SU-DHL-6 (cell line): ENCODE measurements at regions not wholly inside any gene's neighbourhood (a gene's known extent, or its start where the extent isn't known, plus 50 kb on each side); places are given as distances from the start of the nearest gene placed in this dataset.

ENCODE experiments used
- H2AFZ ChIP-seq: fragments of 200-600 bp; sonication (generic); 2 replicates; pipeline ENCODE4 v1.6.1; 2014; ENCODE audit warnings: low read depth, mild to moderate bottlenecking, moderate library complexity, mixed read lengths, antibody characterized with exemption, low read length; ENCODE audit not compliant: severe bottlenecking
- H3F3A ChIP-seq: fragments of 200-600 bp; shearing (Covaris generic); 2 replicates; pipeline ENCODE4 v1.6.0; 2016; ENCODE audit warnings: antibody characterized with exemption, mild to moderate bottlenecking; ENCODE audit not compliant: insufficient read depth
- H3K27ac ChIP-seq: fragments of 200-600 bp; sonication (generic); 2 replicates; pipeline ENCODE4 v1.5.1; 2016; ENCODE audit warnings: low read depth, mild to moderate bottlenecking, low read length, moderate library complexity, mixed read lengths
- H3K27me3 ChIP-seq: fragments of 200-600 bp; sonication (generic), shearing (Covaris generic); 2 replicates; pipeline ENCODE4 v1.6.0; 2014; ENCODE audit warnings: mild to moderate bottlenecking, low read length
- H3K36me3 ChIP-seq: fragments of 200-600 bp; sonication (generic); 2 replicates; pipeline ENCODE4 v1.6.1; 2014; ENCODE audit warnings: mild to moderate bottlenecking, low read length, mixed read lengths
- H3K4me2 ChIP-seq: fragments of 300-600, 200-600 bp; shearing (Covaris generic), sonication (generic); 2 replicates; pipeline ENCODE4 v1.6.0; 2014; ENCODE audit warnings: low read length, low read depth, mild to moderate bottlenecking; ENCODE audit not compliant: poor library complexity, severe bottlenecking
- H3K4me3 ChIP-seq: fragments of 200-600 bp; sonication (generic); 2 replicates; pipeline ENCODE4 v1.5.1; 2014; ENCODE audit warnings: antibody characterized with exemption, low read length, mild to moderate bottlenecking, mixed read lengths; ENCODE audit not compliant: insufficient read depth, poor library complexity, severe bottlenecking
- H3K79me2 ChIP-seq: fragments of 200-600 bp; sonication (generic); 2 replicates; pipeline ENCODE4 v1.6.1; 2014; ENCODE audit warnings: mild to moderate bottlenecking, low read length, moderate library complexity; ENCODE audit not compliant: insufficient read depth
- H3K9ac ChIP-seq: fragments of 200-600 bp; sonication (generic); 2 replicates; pipeline ENCODE4 v1.7.0; 2014; ENCODE audit warnings: mild to moderate bottlenecking, low read length
- H3K9me2 ChIP-seq: fragments of 200-600 bp; sonication (generic); replicated peaks from 2 replicates; pipeline ENCODE4 v1.6.1; 2014; ENCODE audit warnings: low read length; ENCODE audit not compliant: insufficient read depth
- H3K9me3 ChIP-seq: fragments of 200-600 bp; sonication (generic); 2 replicates; pipeline ENCODE4 v1.6.1; 2014; ENCODE audit warnings: low read length, mixed read lengths; ENCODE audit not compliant: insufficient read depth
- H4K20me1 ChIP-seq: fragments of 200-600 bp; sonication (generic); 2 replicates; pipeline ENCODE4 v1.6.1; 2014; ENCODE audit warnings: low read depth, mild to moderate bottlenecking, antibody characterized with exemption, low read length, moderate library complexity, mixed read lengths
- CTCF ChIP-seq: fragments of 200-600 bp; sonication (generic); IDR thresholded peaks from one replicate; pipeline ENCODE4 v1.5.1; 2017; ENCODE audit warnings: antibody characterized with exemption, mild to moderate bottlenecking, low read length, moderate library complexity; ENCODE audit not compliant: insufficient read depth, poor library complexity, severe bottlenecking
- EZH2phosphoT487 ChIP-seq: fragments of 200-600 bp; sonication (generic), shearing (Covaris generic); conservative IDR thresholded peaks from 2 replicates; pipeline ENCODE4 v1.6.1; 2018; ENCODE audit warnings: mild to moderate bottlenecking, antibody characterized with exemption, low read length, moderate library complexity, mixed read lengths

GRCh38 chr2:234773129-234773528 lies 178.7 kb upstream of the SH3BP4 start:
- H3K9me3 ChIP-seq = no peaks in the 10 kb centered on the region
- no peaks in the 10 kb centered on the region for H3K36me3 ChIP-seq
- no peaks in the 10 kb centered on the region for H4K20me1 ChIP-seq
- no peak overlapping the region for H3K4me2 ChIP-seq
- no peaks in the 10 kb centered on the region for H3K27me3 ChIP-seq
- TF ChIP-seq EZH2phosphoT487 (no peak), CTCF (no peak)
- H3K79me2 ChIP-seq = no peaks in the 10 kb centered on the region
- no peaks in the 10 kb centered on the region for H3F3A ChIP-seq
- no peaks in the 10 kb centered on the region for H3K9me2 ChIP-seq
- H3K27ac ChIP-seq = no peak overlapping the region
- H3K9ac ChIP-seq = no peak overlapping the region
- no peak overlapping the region for H2AFZ ChIP-seq
- H3K4me3 ChIP-seq = no peak overlapping the region

GRCh38 chr2:234772733-234773060 lies 179.1 kb upstream of the SH3BP4 start:
- Histone ChIP-seq H3F3A (no peaks in the 10 kb centered on the region), H2AFZ (no peak overlapping the region), H3K27ac (no peak overlapping the region), H3K27me3 (no peaks in the 10 kb centered on the region), H3K79me2 (no peaks in the 10 kb centered on the region), H3K4me3 (no peak overlapping the region), H3K9ac (no peak overlapping the region), H3K9me2 (no peaks in the 10 kb centered on the region), H3K9me3 (no peaks in the 10 kb centered on the region), H3K36me3 (no peaks in the 10 kb centered on the region), H3K4me2 (no peak overlapping the region), H4K20me1 (no peaks in the 10 kb centered on the region)
- no peak for TF ChIP-seq EZH2phosphoT487
- TF ChIP-seq CTCF = no peak

- Histone ChIP-seq H3K4me3 (no peak overlapping the region), H4K20me1 (no peaks in the 10 kb centered on the region), H3K27me3 (no peaks in the 10 kb centered on the region), H3K36me3 (no peaks in the 10 kb centered on the region), H3K79me2 (no peaks in the 10 kb centered on the region), H3F3A (no peaks in the 10 kb centered on the region), H3K9ac (no peak overlapping the region), H2AFZ (no peak overlapping the region), H3K9me2 (no peaks in the 10 kb centered on the region), H3K27ac (no peak overlapping the region), H3K9me3 (no peaks in the 10 kb centered on the region), H3K4me2 (no peak overlapping the region)
- no peak for TF ChIP-seq CTCF
- no peak for TF ChIP-seq EZH2phosphoT487
Observed at GRCh38 chr2:234771980-234772732, 179.7 kb upstream of the SH3BP4 start.
